Activated CD4-positive, alpha-beta T cell treated with anti-CD3 and anti-CD28 coated beads for 24 hours (primary cell): ENCODE measurements at regions not wholly inside any gene's neighbourhood (a gene's known extent, or its start where the extent isn't known, plus 50 kb on each side); places are given as distances from the start of the nearest gene placed in this dataset.
"Not testable (repeated sequence)": the region's sequence is repeated elsewhere in the genome, so short reads cannot be mapped to it uniquely, and the experiment has no call there.

ENCODE experiments used
- DNase-seq, 2 donors: peaks; one replicate each; pipeline ENCODE4 v3.0.0-alpha.2; 2020; ENCODE audit warnings: low read depth in 2 of 2

DNA sequence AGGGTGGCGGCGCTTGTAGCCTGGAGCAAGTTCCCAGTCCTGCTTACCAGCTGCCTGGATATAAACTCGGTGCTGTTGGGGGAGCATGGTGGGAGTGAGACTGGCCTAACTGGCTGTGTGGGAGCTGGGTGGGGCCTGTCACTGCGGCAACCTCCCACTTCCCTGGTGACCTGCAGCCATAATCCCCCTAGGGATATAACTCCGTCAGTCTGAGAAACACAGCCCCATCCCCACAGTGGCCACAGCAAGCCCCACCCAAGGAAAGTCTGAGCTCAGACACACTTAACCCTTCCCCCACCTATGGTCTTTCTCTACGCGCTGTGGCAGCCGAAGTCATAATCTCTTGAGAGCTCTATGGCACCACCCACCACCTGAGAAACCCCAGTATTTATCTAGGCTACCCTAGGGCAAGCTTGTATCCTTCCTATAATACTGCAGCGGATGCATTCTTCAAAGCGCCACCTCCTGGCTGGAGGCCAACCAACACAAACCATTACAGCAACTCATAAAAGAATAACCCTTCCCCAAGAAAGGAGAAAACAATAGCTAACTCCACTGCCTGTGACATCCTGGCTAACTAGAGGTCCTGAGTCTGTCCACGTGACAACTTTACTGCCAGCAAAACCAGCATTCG, 57.4 kb downstream of the ZNF648 start:
- no peak for DNase-seq

DNA sequence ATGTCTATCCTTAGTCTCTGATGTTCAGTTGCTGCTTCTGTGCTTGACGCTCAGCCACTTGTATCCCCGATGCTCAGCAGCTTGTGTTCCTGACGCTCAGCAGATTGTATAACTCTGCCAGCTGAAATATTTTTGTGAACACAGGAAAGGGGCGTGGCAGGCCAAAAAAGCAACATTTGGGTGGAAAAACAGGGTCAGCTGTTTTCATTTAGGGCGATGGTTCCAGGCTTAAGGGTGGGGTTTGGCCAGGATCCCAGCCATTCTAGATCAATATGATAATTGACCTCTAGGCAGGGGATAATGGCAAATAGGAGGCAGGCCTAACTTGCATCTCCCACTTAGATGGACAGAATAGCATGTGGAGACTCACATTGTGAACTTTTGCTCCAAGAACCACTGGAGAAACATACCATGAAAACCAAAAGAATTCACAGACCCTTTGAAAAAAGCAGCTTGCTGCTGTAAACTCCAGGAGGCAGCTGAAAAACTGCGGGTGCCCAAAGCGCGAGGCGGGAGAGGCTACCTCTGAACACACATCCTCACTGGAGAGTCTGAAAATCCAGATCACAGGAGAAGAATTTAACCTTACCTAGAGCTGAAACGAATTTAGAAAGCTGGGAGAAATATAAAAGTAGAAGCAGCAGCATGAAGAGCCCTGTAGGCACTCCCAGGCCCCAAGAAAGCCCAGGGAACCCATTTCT, 58.3 kb downstream of the ZNF648 start:
- DNase-seq: no peak

DNA sequence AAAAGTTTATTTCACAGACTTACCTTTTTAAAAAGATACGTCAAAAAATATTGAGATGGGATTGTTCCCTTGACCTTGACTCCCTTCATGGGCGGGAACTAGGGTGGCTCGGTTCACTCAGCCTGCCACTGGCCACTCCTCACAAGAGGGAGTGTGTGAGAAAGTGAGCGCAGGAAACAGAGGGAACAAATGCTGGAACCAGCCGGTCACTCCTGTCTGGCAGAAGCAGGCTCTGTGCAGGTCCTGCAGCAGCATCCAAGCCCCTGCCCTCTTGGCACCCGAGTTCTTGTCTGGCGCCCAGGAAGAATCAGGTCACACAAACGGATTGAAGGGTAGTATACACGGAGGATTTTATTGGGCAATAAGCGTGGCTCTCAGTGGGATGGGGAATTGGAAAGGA, 58.9 kb downstream of the ZNF648 start:
- DNase-seq: no peak

DNA sequence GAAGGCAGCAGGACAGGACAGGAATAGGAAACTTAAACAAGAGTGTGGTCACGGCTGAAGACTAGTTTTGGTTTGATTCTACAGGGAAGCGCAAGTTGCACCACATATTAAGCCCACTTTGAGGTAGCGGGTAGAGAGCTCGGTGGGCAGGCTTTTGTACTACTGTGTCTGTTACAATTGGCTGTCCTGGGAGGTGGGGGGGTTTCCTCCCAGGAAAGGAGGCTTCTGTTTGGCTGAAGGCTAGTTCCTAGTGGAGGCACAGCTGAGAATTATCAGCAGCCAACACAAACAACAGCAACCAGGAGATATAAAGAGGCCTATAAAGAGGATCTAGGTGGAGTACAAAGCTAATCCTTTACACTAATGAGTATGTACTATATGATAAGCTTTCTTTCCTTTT, 62.7 kb downstream of the ZNF648 start:
- no peak for DNase-seq

DNA sequence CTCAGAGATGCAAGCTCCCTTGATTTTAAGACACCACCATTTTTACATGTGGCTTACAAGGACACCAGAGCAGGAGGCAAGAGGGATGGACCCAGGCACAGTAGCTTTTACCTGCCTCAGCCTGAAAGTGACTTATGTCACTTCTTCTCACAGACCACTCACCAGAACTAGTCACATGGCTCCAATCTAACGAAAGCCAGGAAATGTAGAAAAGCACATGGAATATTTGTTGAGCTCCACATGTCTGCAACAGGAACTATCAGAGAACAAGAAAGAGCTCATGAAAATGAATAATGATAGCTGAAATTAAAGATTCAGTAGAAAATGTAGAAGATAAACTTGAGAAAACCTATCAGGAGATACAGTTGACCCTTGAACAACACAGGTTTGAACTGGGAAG, 69.4 kb downstream of the ZNF648 start:
- DNase-seq: no peak

DNA sequence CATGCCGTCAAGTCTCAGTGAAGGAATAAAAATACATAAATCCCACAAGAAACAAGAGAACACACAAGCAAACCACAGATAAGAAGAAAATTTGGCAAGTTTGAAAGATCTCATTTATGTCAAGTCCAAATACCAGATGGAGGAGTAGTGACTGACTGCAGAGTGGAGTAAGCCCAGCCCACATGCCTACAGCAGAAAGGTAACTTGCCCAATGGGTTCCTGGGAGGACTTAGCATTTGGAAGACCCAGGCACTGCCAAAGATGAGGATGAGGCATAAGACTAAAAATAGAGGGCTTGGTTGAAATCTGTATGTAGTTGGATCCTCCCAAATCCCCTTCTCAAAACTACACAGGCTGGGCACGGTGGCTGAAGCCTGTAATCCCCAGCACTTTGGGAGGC, 70.8 kb downstream of the ZNF648 start:
- no peak for DNase-seq

DNA sequence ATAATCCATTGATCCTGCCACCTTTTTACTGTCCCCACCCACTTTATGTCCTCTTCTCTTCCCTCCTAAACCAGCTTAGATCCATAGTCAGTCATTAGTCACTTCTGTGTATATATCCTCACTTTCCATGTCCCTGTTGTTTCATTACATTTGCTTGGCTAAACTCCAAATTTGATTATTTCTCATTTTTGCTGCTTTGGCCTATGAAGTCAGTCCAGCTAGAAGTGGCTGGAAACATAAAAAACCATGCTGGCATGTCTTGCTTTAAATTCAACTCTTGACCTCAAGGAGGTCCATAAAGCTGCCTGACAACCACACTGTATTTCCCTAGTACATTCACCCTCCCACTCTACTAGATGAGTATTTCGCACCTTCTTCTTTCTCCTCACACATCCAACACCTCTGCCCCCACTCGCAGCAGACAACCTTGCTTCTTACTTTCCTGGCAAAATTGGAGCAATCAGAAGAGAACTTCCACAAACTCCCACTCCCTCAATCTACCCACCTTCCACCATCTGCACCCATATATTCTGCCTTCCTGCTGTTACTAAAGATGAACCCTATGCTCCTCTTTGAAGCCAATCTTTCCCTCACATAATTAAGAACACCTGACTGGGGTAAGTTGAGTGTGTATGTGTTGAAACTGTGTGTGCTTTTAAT, 72.1 kb downstream of the ZNF648 start:
- no peak for DNase-seq

DNA sequence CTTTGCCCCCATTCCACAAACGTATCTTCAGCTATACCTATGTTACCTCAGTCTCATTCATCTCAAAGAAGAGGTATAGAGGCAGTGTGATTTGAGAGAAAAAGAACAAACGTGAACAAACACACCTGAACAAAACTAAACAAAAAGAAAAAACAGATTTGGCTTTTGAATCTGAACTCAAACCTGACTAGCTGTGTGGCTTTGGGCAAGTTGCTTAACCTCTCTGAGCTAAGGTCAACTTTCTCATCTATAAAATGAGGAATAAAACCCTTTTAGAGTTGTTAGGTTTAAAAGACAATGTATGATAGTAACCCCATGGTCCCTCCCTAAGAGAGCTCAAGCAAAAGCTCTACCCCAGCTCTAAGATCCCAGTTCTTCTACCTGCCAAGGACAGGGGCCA, 73.5 kb downstream of the ZNF648 start:
- no peak for DNase-seq

DNA sequence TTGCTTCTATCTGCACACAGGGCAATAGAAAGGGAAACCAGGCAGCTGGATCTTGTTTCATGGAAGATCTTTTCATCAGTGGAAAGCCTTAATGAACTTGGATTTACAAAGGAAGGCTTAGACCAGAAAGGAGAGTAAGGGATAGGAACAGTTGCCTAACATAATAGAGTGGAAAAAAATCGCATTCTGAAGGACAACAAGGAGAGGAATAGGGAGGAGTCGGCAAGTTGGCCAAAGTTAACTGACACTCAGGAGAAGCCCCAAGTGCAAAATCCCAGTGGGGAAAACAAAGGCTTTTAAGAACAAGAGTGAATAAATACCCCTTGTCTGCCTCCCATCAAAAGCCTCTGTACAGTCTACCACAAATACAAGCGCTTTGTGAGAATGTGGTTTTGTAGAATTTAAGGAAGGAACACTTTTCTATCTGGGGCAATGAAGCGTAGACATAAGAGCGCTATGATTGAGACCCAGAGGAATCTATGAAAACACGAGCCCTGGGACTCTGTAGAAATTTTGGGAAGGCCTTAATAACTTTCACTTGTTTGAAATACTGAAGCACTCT, 74.1 kb downstream of the ZNF648 start:
- no peak for DNase-seq

DNA sequence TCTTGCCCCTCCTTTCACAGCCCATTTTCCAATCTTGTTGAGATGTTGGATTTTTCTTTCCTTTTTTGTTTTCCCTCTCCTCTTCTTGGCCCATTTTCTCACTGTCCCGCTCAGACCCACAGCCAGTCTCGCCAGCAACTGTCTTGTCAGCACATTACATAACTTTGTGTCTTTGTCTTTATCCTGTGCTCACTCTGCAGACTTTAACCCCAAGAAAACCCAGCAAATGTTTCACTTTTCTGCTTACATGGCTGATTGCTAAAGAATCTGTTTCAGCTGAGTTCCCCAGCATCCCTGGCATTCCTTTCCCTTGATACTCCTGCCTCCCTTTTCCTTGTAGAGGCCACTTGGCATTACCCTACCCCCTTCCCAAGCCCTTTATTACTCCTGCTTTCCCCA, 74.6 kb downstream of the ZNF648 start:
- no peak for DNase-seq

DNA sequence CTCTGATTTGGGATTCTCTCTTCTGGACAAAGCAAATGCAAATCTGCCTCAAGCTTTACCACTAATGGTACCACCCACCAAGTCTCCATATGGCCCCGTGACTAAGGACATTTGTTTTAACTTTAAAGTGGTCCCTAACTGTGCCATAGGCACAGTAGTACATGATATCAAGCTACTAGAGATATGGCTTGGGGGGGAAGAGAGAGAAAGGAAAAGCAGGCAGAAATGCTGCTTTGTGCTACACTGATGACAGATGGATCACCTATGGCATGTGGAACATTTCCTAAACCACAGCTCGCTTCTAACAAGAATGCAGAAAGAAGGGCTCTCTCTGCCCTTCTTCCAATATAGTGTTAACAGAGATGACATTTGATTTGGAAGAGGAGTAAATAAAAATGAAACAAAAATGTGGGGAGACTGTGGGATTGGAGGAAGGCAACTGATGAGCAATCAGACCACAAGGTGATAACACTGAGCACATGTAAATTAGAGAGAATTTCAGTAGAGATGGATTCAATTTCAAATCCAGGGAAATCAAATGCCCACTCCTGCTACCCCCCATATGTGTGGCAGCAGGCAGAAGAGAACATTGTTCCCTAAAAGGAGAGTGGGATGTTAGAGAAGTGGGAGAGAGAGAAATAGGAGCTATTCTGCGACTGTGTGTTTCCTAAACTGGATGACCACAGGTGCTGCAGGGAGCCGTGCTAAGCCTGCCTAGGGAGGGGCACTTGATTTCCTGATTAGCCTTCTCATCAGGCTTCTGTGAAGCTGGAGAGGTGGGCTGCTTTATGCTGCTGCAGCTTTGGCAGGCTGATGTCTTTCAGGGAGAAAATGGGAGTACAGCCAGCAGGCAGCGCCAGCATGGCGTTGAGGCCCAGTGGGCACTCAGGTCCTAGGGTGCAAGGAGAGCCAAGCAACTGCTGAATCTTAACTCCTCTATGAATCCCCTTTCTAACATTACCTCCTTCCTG, 75.3 kb downstream of the ZNF648 start:
- DNase-seq: no peak

DNA sequence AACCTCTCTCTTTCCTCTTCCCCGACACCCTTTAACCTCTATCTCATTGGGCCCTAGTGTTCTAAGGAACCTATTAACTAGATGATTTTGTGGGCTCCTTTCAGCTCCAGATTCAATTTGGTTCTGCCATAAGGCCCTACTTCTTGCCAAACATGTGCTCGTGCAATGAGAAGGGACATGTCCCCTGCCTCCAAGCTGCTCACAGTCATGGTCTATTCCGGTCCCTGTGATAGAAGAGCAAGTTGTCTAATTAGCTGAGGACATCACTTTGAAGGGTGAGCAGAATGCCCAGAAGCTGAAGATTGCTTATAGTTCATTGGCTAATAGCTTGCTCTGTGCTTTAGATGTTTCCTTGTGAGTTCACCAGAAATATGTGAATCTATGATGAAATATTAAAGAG, 76.2 kb downstream of the ZNF648 start:
- DNase-seq: no peak

DNA sequence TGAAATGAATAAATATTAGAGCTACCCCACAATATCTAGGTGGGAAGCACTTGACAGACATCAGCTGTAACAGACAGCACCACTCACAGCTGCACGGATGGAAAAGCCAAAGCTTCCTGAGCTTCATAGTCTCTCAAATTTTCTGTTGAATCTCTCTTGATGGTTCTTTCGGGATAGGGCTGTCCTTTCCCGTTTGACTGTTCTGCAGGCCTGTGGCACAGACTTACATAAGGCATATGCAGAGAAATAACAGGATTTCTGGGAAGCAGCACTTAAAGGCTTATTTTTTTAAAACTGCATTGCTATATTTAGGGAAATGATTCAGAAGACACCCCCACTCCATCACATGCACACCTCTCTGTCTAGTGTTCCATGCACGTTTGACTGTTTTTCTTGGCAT, 77.5 kb downstream of the ZNF648 start:
- DNase-seq: no peak

DNA sequence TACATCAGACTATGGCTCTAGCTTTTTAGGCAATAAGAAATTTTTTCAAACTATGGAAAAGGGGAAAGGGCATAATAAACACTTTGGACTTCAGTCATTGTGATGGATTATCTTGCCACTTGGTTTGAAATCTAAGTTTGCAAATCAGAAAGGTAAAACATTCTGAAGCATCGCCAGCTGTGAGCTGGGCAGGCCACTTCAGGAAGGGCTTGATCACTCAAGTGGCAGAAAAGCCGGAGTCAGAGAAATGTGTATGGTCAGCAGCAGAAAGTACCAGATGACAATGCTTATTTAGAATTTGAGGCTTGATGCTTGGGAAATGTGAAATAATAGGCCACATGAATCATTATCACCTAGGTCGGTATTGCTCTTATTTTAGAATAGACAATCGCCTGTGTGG, 79.7 kb downstream of the ZNF648 start:
- no peak for DNase-seq

DNA sequence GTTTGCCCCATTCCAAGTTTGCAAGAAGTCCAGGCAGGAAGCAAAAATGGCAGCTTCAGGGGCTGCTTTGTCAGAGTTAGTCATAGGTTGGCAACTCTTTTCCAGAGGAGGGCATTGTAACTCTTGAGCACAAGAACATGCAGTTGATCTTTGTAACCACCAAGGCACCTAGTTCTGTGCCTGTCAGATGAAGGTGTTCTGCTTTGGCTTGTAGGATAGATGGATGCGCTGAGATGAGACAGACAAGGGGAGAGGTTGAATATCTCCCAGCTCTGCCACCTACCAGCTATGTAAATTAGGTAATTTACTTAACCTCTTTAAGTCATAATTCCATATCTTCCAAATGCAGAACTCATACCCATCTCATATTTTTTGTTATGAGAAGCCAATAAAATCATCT, 89.3 kb downstream of the ZNF648 start:
- no peak for DNase-seq

DNA sequence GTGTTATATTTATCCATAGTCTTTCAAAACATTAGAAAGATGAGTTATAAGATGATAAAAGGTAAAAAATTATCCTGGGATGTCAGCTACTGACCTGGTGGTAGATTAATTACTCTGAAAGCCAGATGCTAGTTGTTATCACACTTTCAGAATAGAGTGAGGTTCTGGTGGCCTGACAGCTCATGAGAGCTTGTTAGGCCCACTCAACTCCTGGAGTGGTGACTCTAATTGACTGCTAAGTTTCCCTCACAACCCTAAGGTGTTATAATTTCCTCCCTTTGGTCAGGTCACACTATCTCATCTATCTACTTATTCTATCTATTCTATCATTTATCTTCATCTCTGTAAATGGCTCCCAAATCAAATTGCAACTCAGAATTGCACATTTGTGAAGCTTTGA, 90.1 kb downstream of the ZNF648 start:
- no peak for DNase-seq

DNA sequence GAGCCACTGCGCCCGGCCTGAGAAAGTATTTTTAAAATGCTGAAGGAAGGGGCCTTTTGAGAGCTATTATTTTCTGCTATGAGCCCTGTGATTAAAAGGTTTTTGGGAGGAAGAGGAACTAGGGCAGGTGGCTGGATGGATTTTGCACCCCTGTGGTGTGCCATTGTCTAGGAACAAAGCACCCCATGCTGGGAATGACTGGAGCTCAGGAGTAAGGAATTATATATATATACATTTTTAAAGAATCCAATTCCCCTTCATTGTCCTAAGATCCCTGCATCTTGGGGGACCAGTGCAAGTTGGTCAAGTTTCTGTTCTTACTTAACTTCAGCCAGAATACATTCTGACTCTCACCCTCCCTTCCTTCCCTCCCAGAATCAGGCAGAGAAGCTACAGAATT, 91.6 kb downstream of the ZNF648 start:
- DNase-seq: no peak

DNA sequence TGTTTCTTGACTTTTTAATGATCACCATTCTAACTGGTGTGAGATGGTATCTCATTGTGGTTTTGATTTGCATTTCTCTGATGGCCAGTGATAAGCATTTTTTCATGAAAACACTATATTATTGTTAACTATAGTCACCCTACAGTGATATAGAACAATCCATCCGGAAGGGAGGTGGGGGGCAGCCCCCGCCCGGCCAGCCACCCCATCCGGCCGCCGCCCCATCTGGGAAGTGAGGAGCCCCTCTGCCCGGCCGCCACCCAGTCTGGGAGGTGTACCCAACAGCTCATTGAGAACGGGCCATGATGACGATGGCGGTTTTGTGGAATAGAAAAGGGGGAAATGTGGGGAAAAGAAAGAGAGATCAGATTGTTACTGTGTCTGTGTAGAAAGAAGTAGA, 106.8 kb downstream of the ZNF648 start:
- not testable (repeated sequence) for DNase-seq

DNA sequence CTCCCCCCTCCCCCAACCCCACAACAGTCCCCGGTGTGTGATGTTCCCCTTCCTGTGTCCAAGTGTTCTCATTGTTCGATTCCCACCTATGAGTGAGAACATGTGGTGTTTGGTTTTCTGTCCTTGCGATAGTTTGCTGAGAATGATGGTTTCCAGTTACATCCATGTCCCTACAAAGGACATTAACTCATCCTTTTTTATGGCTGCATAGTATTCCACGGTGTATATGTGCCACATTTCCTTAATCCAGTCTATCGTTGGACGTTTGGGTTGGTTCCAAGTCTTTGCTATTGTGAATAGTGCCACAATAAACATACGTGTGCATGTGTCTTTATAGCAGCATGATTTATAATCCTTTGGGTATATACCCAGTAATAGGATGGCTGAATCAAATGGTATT, 107.3 kb downstream of the ZNF648 start:
- DNase-seq: not testable (repeated sequence)

DNA sequence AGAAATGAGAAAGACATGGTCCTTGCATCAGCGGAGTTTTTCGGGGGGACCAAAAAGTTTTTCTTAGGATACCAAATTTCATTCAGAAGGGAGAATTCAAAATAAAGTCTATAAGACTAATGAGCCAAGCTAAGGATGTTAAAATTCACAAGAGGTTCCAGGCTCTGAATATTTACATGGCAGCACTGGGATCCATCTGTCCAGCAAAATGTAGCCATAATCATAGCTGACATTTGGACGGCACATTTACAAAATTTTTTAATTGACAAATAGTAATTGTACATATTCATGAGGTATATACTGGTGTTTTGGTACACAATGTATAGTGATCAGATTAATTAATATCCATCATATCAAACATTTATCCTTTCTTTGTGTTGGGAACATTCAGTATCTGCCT, 107.9 kb downstream of the ZNF648 start:
- no peak for DNase-seq

DNA sequence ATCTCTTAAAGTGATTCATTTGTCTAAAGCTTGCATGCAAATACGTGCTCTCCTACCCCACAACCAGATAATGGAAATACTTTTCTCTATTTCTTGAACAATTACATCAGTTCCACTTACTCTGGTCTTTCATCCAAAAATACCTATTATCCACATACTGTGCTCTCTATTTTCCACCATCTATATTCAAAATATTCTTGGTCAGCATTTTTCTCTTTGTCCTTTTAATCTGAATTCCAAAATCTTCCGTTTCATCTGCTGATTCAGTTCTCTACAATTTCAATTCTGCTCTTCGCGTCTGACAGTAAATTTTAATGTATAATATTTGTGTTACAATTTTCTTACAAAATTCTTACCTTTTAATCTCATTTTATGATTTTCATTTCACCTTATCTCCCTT, 110.3 kb downstream of the ZNF648 start:
- no peak for DNase-seq

DNA sequence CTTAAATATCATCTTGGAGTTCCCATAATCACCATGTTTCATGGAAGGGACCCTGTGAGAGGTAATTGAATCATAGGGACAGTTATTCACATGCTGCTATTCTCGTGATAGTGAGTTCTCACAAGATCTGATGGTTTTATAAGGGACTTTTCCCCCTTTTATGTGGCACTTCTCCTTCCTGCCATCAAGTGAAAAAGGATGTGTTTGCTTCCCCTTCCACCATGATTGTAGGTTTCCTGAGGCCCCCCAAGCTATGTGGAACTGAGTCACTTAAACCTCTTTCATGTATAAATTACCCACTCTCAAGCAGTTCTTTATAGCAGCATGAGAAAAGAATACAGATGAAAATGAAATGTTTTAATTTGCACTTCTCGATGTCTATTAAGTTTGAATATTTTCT, 112.0 kb downstream of the ZNF648 start:
- DNase-seq: no peak
